ENCODE measurements at regions not wholly inside any gene's neighbourhood (a gene's known extent, or its start where the extent isn't known, plus 50 kb on each side); places are given as distances from the start of the nearest gene placed in this dataset.

DNA sequence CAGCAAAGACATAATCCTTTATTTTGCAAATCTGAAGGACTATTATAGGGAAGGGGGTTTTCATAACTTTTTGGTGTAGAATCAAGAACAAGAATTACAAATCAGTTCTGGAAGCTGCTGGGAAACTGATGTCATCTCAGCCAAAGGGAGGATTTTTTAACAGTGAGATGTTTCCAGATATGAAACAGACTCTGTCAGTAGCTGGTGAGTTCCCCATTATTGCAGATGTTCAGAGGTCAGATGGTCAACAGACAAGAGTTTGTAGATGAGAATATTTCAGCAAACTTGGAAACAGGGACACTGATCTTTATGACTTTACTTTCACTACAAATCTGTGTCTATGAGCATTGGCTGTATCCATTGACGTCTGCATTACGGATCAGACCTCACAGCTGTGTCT is 71.9 kb upstream of the LPP start:
- no peaks in the 10 kb centered on the region for H3K9me3 ChIP-seq (ENCODE audit: control insufficient read depth in 1 of 2, low read length in 2 of 2)
- no peak overlapping the region for H3K4me3 ChIP-seq (ENCODE audit: low read depth in 1 of 2, low read length in 2 of 2)
- H3K36me3 ChIP-seq (ENCODE audit: control insufficient read depth in 1 of 2, insufficient read depth in 2 of 2, low read length in 2 of 2): no peaks in the 10 kb centered on the region
- H3K9ac ChIP-seq (ENCODE audit: low read depth in 1 of 2, low read length in 2 of 2): no peak overlapping the region
- H3K27me3 ChIP-seq (ENCODE audit: control insufficient read depth in 1 of 2, insufficient read depth in 2 of 2, low read length in 2 of 2): no peaks in the 10 kb centered on the region
- H3K27ac ChIP-seq (ENCODE audit: low read depth, low read length): no peak overlapping the region
- peaks cover 0 to 11% of the 10 kb centered on the region in 2 donors for H3K4me1 ChIP-seq (ENCODE audit: control insufficient read depth in 1 of 2, insufficient read depth in 2 of 2, low read length in 2 of 2)

GRCh38 chr3:188082450-188082849 is 71.5 kb upstream of the LPP start:
- no peak overlapping the region for H3K4me3 ChIP-seq (ENCODE audit: low read depth in 1 of 2, low read length in 2 of 2)
- H3K4me1 ChIP-seq (ENCODE audit: control insufficient read depth in 1 of 2, insufficient read depth in 2 of 2, low read length in 2 of 2): peaks cover 0 to 11% of the 10 kb centered on the region in 2 donors
- H3K27me3 ChIP-seq (ENCODE audit: control insufficient read depth in 1 of 2, insufficient read depth in 2 of 2, low read length in 2 of 2): no peaks in the 10 kb centered on the region
- no peak overlapping the region for H3K27ac ChIP-seq (ENCODE audit: low read depth, low read length)
- no peak overlapping the region for H3K9ac ChIP-seq (ENCODE audit: low read depth in 1 of 2, low read length in 2 of 2)
- no peaks in the 10 kb centered on the region for H3K9me3 ChIP-seq (ENCODE audit: control insufficient read depth in 1 of 2, low read length in 2 of 2)
- H3K36me3 ChIP-seq (ENCODE audit: control insufficient read depth in 1 of 2, insufficient read depth in 2 of 2, low read length in 2 of 2): no peaks in the 10 kb centered on the region

DNA sequence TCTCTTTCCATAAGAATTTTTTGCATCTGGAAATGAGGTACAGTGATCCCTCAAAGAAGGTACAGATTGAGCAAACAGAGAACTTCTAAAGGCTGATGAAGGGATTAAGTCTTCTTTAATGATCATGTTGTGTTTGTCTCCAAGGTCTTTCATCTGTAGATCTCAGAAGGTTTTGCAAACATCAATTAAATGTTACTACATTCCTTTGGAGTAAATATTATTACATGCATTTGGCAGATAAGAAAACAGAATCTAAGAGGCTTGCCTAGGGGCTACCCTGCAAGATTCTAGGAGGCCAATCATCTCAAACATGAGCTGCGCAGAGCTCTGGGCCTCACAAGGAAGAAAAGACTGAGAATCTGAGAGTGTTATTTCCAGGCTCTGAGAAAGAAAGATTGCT is 70.9 kb upstream of the LPP start:
- no peak overlapping the region for H3K27ac ChIP-seq (ENCODE audit: low read depth, low read length)
- peaks cover 0 to 11% of the 10 kb centered on the region in 2 donors for H3K4me1 ChIP-seq (ENCODE audit: control insufficient read depth in 1 of 2, insufficient read depth in 2 of 2, low read length in 2 of 2)
- H3K36me3 ChIP-seq (ENCODE audit: control insufficient read depth in 1 of 2, insufficient read depth in 2 of 2, low read length in 2 of 2): no peaks in the 10 kb centered on the region
- no peak overlapping the region for H3K4me3 ChIP-seq (ENCODE audit: low read depth in 1 of 2, low read length in 2 of 2)
- H3K9me3 ChIP-seq (ENCODE audit: control insufficient read depth in 1 of 2, low read length in 2 of 2): no peaks in the 10 kb centered on the region
- no peaks in the 10 kb centered on the region for H3K27me3 ChIP-seq (ENCODE audit: control insufficient read depth in 1 of 2, insufficient read depth in 2 of 2, low read length in 2 of 2)
- H3K9ac ChIP-seq (ENCODE audit: low read depth in 1 of 2, low read length in 2 of 2): no peak overlapping the region

GRCh38 chr3:188084752-188085583 is 69.0 kb upstream of the LPP start:
- H3K4me3 ChIP-seq (ENCODE audit: low read depth in 1 of 2, low read length in 2 of 2): no peak overlapping the region
- no peaks in the 10 kb centered on the region for H3K36me3 ChIP-seq (ENCODE audit: control insufficient read depth in 1 of 2, insufficient read depth in 2 of 2, low read length in 2 of 2)
- H3K27me3 ChIP-seq (ENCODE audit: control insufficient read depth in 1 of 2, insufficient read depth in 2 of 2, low read length in 2 of 2): no peaks in the 10 kb centered on the region
- peaks cover 0 to 11% of the 10 kb centered on the region in 2 donors for H3K4me1 ChIP-seq (ENCODE audit: control insufficient read depth in 1 of 2, insufficient read depth in 2 of 2, low read length in 2 of 2)
- H3K9me3 ChIP-seq (ENCODE audit: control insufficient read depth in 1 of 2, low read length in 2 of 2): no peaks in the 10 kb centered on the region
- no peak overlapping the region for H3K9ac ChIP-seq (ENCODE audit: low read depth in 1 of 2, low read length in 2 of 2)
- H3K27ac ChIP-seq (ENCODE audit: low read depth, low read length): no peak overlapping the region

GRCh38 chr3:188085584-188086560 is 68.1 kb upstream of the LPP start:
- no peak overlapping the region for H3K9ac ChIP-seq (ENCODE audit: low read depth in 1 of 2, low read length in 2 of 2)
- no peaks in the 10 kb centered on the region for H3K9me3 ChIP-seq (ENCODE audit: control insufficient read depth in 1 of 2, low read length in 2 of 2)
- H3K4me3 ChIP-seq (ENCODE audit: low read depth in 1 of 2, low read length in 2 of 2): no peak overlapping the region
- H3K27me3 ChIP-seq (ENCODE audit: control insufficient read depth in 1 of 2, insufficient read depth in 2 of 2, low read length in 2 of 2): no peaks in the 10 kb centered on the region
- H3K4me1 ChIP-seq (ENCODE audit: control insufficient read depth in 1 of 2, insufficient read depth in 2 of 2, low read length in 2 of 2): peaks cover 0 to 11% of the 10 kb centered on the region in 2 donors
- H3K27ac ChIP-seq (ENCODE audit: low read depth, low read length): no peak overlapping the region
- no peaks in the 10 kb centered on the region for H3K36me3 ChIP-seq (ENCODE audit: control insufficient read depth in 1 of 2, insufficient read depth in 2 of 2, low read length in 2 of 2)

- no peaks in the 10 kb centered on the region for H3K27me3 ChIP-seq (ENCODE audit: control insufficient read depth in 1 of 2, insufficient read depth in 2 of 2, low read length in 2 of 2)
- no peaks in the 10 kb centered on the region for H3K9me3 ChIP-seq (ENCODE audit: control insufficient read depth in 1 of 2, low read length in 2 of 2)
- H3K27ac ChIP-seq (ENCODE audit: low read depth, low read length): no peak overlapping the region
- no peaks in the 10 kb centered on the region for H3K36me3 ChIP-seq (ENCODE audit: control insufficient read depth in 1 of 2, insufficient read depth in 2 of 2, low read length in 2 of 2)
- H3K9ac ChIP-seq (ENCODE audit: low read depth in 1 of 2, low read length in 2 of 2): no peak overlapping the region
- H3K4me1 ChIP-seq (ENCODE audit: control insufficient read depth in 1 of 2, insufficient read depth in 2 of 2, low read length in 2 of 2): peaks cover 0 to 11% of the 10 kb centered on the region in 2 donors
- no peak overlapping the region for H3K4me3 ChIP-seq (ENCODE audit: low read depth in 1 of 2, low read length in 2 of 2)
Observed at GRCh38 chr3:188088948-188089685, 64.8 kb upstream of the LPP start.

DNA sequence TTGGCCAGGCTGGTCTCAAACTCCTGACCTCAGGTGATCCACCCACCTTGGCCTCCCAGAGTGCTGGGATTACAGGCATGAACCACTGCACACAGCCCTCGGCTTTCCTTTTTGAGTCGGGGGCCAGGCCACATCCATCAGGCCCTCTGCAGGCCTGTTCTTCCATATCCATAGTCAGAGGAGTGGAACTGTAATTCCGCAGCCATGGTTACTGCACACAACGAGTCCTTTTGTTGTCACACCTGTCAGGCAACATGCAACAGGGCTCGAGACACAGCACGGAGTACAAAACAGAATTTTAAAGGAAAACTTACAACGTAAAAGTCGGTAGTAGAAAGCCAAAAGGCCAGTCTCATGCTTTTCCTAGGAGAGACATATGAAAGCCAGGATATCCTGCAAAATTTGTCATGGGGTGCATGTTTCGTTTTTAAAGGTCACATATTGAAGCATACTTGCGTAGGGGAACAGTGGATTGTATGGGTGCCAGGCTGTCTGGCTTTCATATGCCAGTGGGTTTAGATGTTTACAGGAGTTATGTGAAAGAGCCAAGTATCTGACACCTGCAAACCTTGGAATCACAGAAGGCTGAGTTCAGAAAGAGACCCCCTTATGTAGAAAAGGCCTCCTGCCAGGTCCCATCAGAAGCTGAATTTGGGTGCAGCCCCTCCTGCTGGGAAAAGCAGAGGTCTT is 63.2 kb upstream of the LPP start:
- Histone ChIP-seq H3K27ac (ENCODE audit: low read depth, low read length) (no peak overlapping the region), H3K27me3 (ENCODE audit: control insufficient read depth in 1 of 2, insufficient read depth in 2 of 2, low read length in 2 of 2) (no peaks in the 10 kb centered on the region), H3K36me3 (ENCODE audit: control insufficient read depth in 1 of 2, insufficient read depth in 2 of 2, low read length in 2 of 2) (no peaks in the 10 kb centered on the region), H3K9ac (ENCODE audit: low read depth in 1 of 2, low read length in 2 of 2) (no peak overlapping the region), H3K4me1 (ENCODE audit: control insufficient read depth in 1 of 2, insufficient read depth in 2 of 2, low read length in 2 of 2) (peaks cover 0 to 9% of the 10 kb centered on the region in 2 donors), H3K9me3 (ENCODE audit: control insufficient read depth in 1 of 2, low read length in 2 of 2) (no peaks in the 10 kb centered on the region), H3K4me3 (ENCODE audit: low read depth in 1 of 2, low read length in 2 of 2) (no peak overlapping the region)

- Histone ChIP-seq H3K4me3 (ENCODE audit: low read depth in 1 of 2, low read length in 2 of 2) (no peak overlapping the region), H3K27me3 (ENCODE audit: control insufficient read depth in 1 of 2, insufficient read depth in 2 of 2, low read length in 2 of 2) (no peaks in the 10 kb centered on the region), H3K9me3 (ENCODE audit: control insufficient read depth in 1 of 2, low read length in 2 of 2) (no peaks in the 10 kb centered on the region), H3K27ac (ENCODE audit: low read depth, low read length) (no peak overlapping the region), H3K9ac (ENCODE audit: low read depth in 1 of 2, low read length in 2 of 2) (no peak overlapping the region), H3K4me1 (ENCODE audit: control insufficient read depth in 1 of 2, insufficient read depth in 2 of 2, low read length in 2 of 2) (peaks cover 7 to 15% of the 10 kb centered on the region in 2 donors), H3K36me3 (ENCODE audit: control insufficient read depth in 1 of 2, insufficient read depth in 2 of 2, low read length in 2 of 2) (no peaks in the 10 kb centered on the region)
Observed at GRCh38 chr3:188091746-188092145, 62.2 kb upstream of the LPP start.

DNA sequence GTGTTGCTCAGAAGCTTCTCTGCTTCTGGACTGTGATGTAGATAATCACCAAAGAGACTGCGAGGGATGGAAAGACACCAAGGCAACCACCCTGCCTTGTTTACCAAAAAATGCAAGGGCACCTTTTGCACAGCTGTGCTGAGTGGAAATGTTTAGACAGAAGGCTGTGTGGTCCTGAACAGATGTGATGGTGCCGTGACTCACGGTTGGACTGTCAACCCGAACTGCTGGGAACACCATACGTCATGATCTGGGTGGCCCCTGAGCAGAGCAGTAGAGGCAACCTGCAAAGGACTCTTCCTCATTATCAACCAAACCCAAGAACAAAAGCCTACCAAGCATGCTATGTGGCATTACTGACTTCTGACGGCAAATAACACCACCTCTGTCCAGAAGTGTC is 61.3 kb upstream of the LPP start:
- Histone ChIP-seq H3K9me3 (ENCODE audit: control insufficient read depth in 1 of 2, low read length in 2 of 2) (no peaks in the 10 kb centered on the region), H3K27ac (ENCODE audit: low read depth, low read length) (no peak overlapping the region), H3K4me3 (ENCODE audit: low read depth in 1 of 2, low read length in 2 of 2) (no peak overlapping the region), H3K9ac (ENCODE audit: low read depth in 1 of 2, low read length in 2 of 2) (no peak overlapping the region), H3K36me3 (ENCODE audit: control insufficient read depth in 1 of 2, insufficient read depth in 2 of 2, low read length in 2 of 2) (no peaks in the 10 kb centered on the region), H3K27me3 (ENCODE audit: control insufficient read depth in 1 of 2, insufficient read depth in 2 of 2, low read length in 2 of 2) (no peaks in the 10 kb centered on the region), H3K4me1 (ENCODE audit: control insufficient read depth in 1 of 2, insufficient read depth in 2 of 2, low read length in 2 of 2) (peaks cover 7 to 17% of the 10 kb centered on the region in 2 donors)
